ENCODE measurements at regions not wholly inside any gene's neighbourhood (a gene's known extent, or its start where the extent isn't known, plus 50 kb on each side); places are given as distances from the start of the nearest gene placed in this dataset.

DNA sequence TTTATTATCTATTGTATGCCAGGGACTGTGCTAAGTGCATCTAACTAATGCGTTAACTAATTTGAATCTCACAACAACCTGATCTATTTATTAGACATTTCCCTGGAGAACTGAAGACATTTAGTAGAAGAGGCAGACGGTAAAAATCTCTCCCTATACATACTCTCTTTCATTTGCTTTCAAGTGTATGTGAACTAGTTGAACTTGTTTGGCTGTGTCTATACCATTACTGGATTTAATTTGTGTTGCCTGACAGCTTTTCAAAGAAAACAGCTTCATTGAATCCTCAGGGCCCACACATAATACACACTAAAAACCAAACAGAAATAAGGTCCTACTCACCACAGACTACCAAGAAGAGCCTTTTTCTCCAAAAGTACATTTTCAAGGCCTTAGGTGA, 133.6 kb upstream of the NR3C1 start:
- DNase-seq (ENCODE audit: low spot score) (no peak), FAIRE-seq (no peak), ATAC-seq (no peak)
- H3K9ac ChIP-seq (ENCODE audit: insufficient read depth, low read depth, low read length) = no peak overlapping the region
- CTCF ChIA-PET (ENCODE audit: low intra/inter-chr PET ratio, low total read pairs) = no interaction called here
- peaks cover 11% of the 10 kb centered on the region for H3K9me3 ChIP-seq (ENCODE audit: low read length)
- no peak overlapping the region for H3K27ac ChIP-seq (ENCODE audit: extremely low read length, insufficient read depth, low read length)
- WGBS (ENCODE audit: low lambda C conversion rate) = 100% methylated on average over 2 of the region's 2 CpGs
- H3K4me3 ChIP-seq (replicated peaks in 1 of 3; ENCODE audit: insufficient read depth in 1 of 3, low read depth in 2 of 3, low read length in 3 of 3) = no peak overlapping the region
- no peaks in the 10 kb centered on the region for H3K27me3 ChIP-seq (ENCODE audit: control insufficient read depth in 1 of 2, insufficient read depth in 2 of 2, low read length in 2 of 2)
- TF ChIP-seq, protein P1, sequence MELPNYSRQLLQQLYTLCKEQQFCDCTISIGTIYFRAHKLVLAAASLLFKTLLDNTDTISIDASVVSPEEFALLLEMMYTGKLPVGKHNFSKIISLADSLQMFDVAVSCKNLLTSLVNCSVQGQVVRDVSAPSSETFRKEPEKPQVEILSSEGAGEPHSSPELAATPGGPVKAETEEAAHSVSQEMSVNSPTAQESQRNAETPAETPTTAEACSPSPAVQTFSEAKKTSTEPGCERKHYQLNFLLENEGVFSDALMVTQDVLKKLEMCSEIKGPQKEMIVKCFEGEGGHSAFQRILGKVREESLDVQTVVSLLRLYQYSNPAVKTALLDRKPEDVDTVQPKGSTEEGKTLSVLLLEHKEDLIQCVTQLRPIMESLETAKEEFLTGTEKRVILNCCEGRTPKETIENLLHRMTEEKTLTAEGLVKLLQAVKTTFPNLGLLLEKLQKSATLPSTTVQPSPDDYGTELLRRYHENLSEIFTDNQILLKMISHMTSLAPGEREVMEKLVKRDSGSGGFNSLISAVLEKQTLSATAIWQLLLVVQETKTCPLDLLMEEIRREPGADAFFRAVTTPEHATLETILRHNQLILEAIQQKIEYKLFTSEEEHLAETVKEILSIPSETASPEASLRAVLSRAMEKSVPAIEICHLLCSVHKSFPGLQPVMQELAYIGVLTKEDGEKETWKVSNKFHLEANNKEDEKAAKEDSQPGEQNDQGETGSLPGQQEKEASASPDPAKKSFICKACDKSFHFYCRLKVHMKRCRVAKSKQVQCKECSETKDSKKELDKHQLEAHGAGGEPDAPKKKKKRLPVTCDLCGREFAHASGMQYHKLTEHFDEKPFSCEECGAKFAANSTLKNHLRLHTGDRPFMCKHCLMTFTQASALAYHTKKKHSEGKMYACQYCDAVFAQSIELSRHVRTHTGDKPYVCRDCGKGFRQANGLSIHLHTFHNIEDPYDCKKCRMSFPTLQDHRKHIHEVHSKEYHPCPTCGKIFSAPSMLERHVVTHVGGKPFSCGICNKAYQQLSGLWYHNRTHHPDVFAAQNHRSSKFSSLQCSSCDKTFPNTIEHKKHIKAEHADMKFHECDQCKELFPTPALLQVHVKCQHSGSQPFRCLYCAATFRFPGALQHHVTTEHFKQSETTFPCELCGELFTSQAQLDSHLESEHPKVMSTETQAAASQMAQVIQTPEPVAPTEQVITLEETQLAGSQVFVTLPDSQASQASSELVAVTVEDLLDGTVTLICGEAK (IDR thresholded peaks at IDR 0.05) = no peak
- TF ChIP-seq, protein P1 (CRISPR knock-in tag; IDR thresholded peaks at IDR 0.05) = no peak
- peaks cover 9% of the 10 kb centered on the region; the same call in 1 of the 2 replicates for H3K4me1 ChIP-seq (ENCODE audit: insufficient read depth, low read length)
- intact Hi-C loops (cut with micrococcal nuclease; ENCODE audit: unreplicated experiment) = no loop called here
- no peaks in the 10 kb centered on the region for H3K79me2 ChIP-seq (ENCODE audit: insufficient read depth, low read length)
- no TSS peak for BruUV-seq (replicated peaks)
- POLR2A ChIA-PET = no interaction called here
- in situ Hi-C loops (cut with HindIII; ENCODE audit: extremely low pct_ligation_motif_present, low pct_unique_long_range_greater_than_20kb) = no loop called here
- H4K20me1 ChIP-seq (ENCODE audit: insufficient read depth, low read length) = no peaks in the 10 kb centered on the region
- no peak overlapping the region for H2AFZ ChIP-seq (ENCODE audit: low read length)
- no peaks in the 10 kb centered on the region for H3K36me3 ChIP-seq (replicated peaks in 1 of 2; ENCODE audit: control insufficient read depth in 1 of 2, insufficient read depth in 2 of 2, low read length in 2 of 2)
- no peak overlapping the region for H3K4me2 ChIP-seq (ENCODE audit: low read depth, low read length)

All from HepG2 (cell line).